MM.1S (cell line): ENCODE measurements at regions not wholly inside any gene's neighbourhood (a gene's known extent, or its start where the extent isn't known, plus 50 kb on each side); places are given as distances from the start of the nearest gene placed in this dataset.

Source experiments
- DNase-seq: peaks from one replicate; pipeline ENCODE4 v3.0.0-alpha.2; 2015
- H2AFZ ChIP-seq: fragments of 300-600 bp; sonication (generic); 2 replicates; pipeline ENCODE4 v1.6.0; 2016; ENCODE audit warnings: antibody characterized with exemption, low read length
- H3F3A ChIP-seq: fragments of 300-600 bp; sonication (generic); 2 replicates; pipeline ENCODE4 v1.6.1; 2016; ENCODE audit warnings: mild to moderate bottlenecking, antibody characterized with exemption, low read length, moderate library complexity, mixed read lengths; ENCODE audit not compliant: insufficient read depth
- H3K27ac ChIP-seq: fragments of 300-600 bp; sonication (generic); 2 replicates; pipeline ENCODE4 v1.5.1; 2016; ENCODE audit warnings: mild to moderate bottlenecking, low read length
- H3K27me3 ChIP-seq: fragments of 300-600 bp; sonication (generic); replicated peaks from 2 replicates; pipeline ENCODE4 v1.6.0; 2016; ENCODE audit warnings: low read length; ENCODE audit not compliant: insufficient read depth
- H3K36me3 ChIP-seq: fragments of 300-600 bp; sonication (generic); replicated peaks from 2 replicates; pipeline ENCODE4 v1.6.1; 2016; ENCODE audit warnings: mild to moderate bottlenecking, low read length, mixed read lengths; ENCODE audit not compliant: insufficient read depth
- H3K4me1 ChIP-seq: fragments of 300-600 bp; sonication (generic); 2 replicates; pipeline ENCODE4 v1.6.1; 2016; ENCODE audit warnings: low read length, mixed read lengths
- H3K4me2 ChIP-seq: fragments of 300-600 bp; sonication (generic); 2 replicates; pipeline ENCODE4 v1.6.0; 2016; ENCODE audit warnings: low read depth, low read length
- H3K4me3 ChIP-seq: fragments of 300-600 bp; sonication (generic); 2 replicates; pipeline ENCODE4 v1.5.1; 2016; ENCODE audit warnings: low read length, mixed read lengths
- H3K79me2 ChIP-seq: fragments of 300-600 bp; sonication (generic); 2 replicates; pipeline ENCODE4 v1.6.1; 2016; ENCODE audit warnings: mixed run types, low read length, mixed read lengths
- H3K9ac ChIP-seq: fragments of 300-600 bp; sonication (generic); 2 replicates; pipeline ENCODE4 v1.6.1; 2016; ENCODE audit warnings: low read length, mixed read lengths
- H3K9me2 ChIP-seq: fragments of 300-600 bp; sonication (generic); replicated peaks from 2 replicates; pipeline ENCODE4 v1.6.1; 2016; ENCODE audit warnings: mild to moderate bottlenecking, low read length, mixed read lengths; ENCODE audit not compliant: insufficient read depth
- H3K9me3 ChIP-seq: fragments of 300-600 bp; sonication (generic); replicated peaks from 2 replicates; pipeline ENCODE4 v1.6.1; 2016; ENCODE audit warnings: mild to moderate bottlenecking, low read length, mixed read lengths; ENCODE audit not compliant: insufficient read depth
- H4K20me1 ChIP-seq: fragments of 300-600 bp; sonication (generic); 2 replicates; pipeline ENCODE4 v1.6.1; 2016; ENCODE audit warnings: mild to moderate bottlenecking, low read length, moderate library complexity, mixed read lengths; ENCODE audit not compliant: insufficient read depth
- CTCF ChIP-seq: fragments of 300-600 bp; sonication (generic); IDR thresholded peaks from 2 replicates; pipeline ENCODE4 v1.5.1; 2016; ENCODE audit warnings: antibody characterized with exemption, low read length, mixed read lengths
- EZH2 ChIP-seq: fragments of 300-600 bp; sonication (generic); optimal IDR thresholded peaks from 2 replicates; pipeline ENCODE3; 2017; ENCODE audit warnings: low read depth, mild to moderate bottlenecking, antibody characterized with exemption, low read length, mixed read lengths
- EZH2phosphoT487 ChIP-seq: fragments of 300-600 bp; sonication (generic); IDR thresholded peaks from 2 replicates; pipeline ENCODE4 v1.6.1; 2018; ENCODE audit warnings: antibody characterized with exemption, low read length

- H3K4me3 ChIP-seq: no peak overlapping the region
- no peak for DNase-seq
- no peak overlapping the region for H3K4me2 ChIP-seq
- no peaks in the 10 kb centered on the region for H3F3A ChIP-seq
- H3K27ac ChIP-seq: no peak overlapping the region
- H2AFZ ChIP-seq: no peak overlapping the region
- H3K9me2 ChIP-seq: no peaks in the 10 kb centered on the region
- no peaks in the 10 kb centered on the region for H3K79me2 ChIP-seq
- H3K36me3 ChIP-seq: no peaks in the 10 kb centered on the region
- H4K20me1 ChIP-seq: no peaks in the 10 kb centered on the region
- no peaks in the 10 kb centered on the region for H3K4me1 ChIP-seq
- H3K27me3 ChIP-seq: no peaks in the 10 kb centered on the region
- no peak overlapping the region for H3K9ac ChIP-seq
- H3K9me3 ChIP-seq: no peaks in the 10 kb centered on the region
- TF ChIP-seq EZH2 (no peak), CTCF (no peak), EZH2phosphoT487 (no peak)
These were observed 356.8 kb downstream of the EFNA5 start for GRCh38 chr5:107313921-107314320.

- Histone ChIP-seq H3K79me2 (no peaks in the 10 kb centered on the region), H3K36me3 (no peaks in the 10 kb centered on the region), H2AFZ (no peak overlapping the region), H3K27ac (no peak overlapping the region), H3F3A (no peaks in the 10 kb centered on the region), H3K9ac (no peak overlapping the region), H4K20me1 (no peaks in the 10 kb centered on the region), H3K4me2 (no peak overlapping the region), H3K9me3 (no peaks in the 10 kb centered on the region), H3K4me3 (no peak overlapping the region), H3K9me2 (no peaks in the 10 kb centered on the region), H3K27me3 (no peaks in the 10 kb centered on the region), H3K4me1 (no peaks in the 10 kb centered on the region)
- DNase-seq: no peak
- no peak for TF ChIP-seq EZH2phosphoT487
- no peak for TF ChIP-seq EZH2
- TF ChIP-seq CTCF: no peak
These were observed 357.6 kb downstream of the EFNA5 start for GRCh38 chr5:107313098-107313497.

- no peak overlapping the region for H3K27ac ChIP-seq
- H3K36me3 ChIP-seq: no peaks in the 10 kb centered on the region
- H3K4me2 ChIP-seq: no peak overlapping the region
- no peaks in the 10 kb centered on the region for H3F3A ChIP-seq
- no peak for TF ChIP-seq CTCF
- no peak for TF ChIP-seq EZH2
- TF ChIP-seq EZH2phosphoT487: no peak
- H4K20me1 ChIP-seq: no peaks in the 10 kb centered on the region
- H3K9me3 ChIP-seq: no peaks in the 10 kb centered on the region
- H3K27me3 ChIP-seq: no peaks in the 10 kb centered on the region
- H3K79me2 ChIP-seq: no peaks in the 10 kb centered on the region
- no peaks in the 10 kb centered on the region for H3K9me2 ChIP-seq
- no peaks in the 10 kb centered on the region for H3K4me1 ChIP-seq
- no peak overlapping the region for H2AFZ ChIP-seq
- H3K9ac ChIP-seq: no peak overlapping the region
- no peak overlapping the region for H3K4me3 ChIP-seq
- DNase-seq: no peak
These were observed 360.6 kb downstream of the EFNA5 start for GRCh38 chr5:107310181-107310580.
